ENCODE measurements at regions not wholly inside any gene's neighbourhood (a gene's known extent, or its start where the extent isn't known, plus 50 kb on each side); places are given as distances from the start of the nearest gene placed in this dataset.

DNA sequence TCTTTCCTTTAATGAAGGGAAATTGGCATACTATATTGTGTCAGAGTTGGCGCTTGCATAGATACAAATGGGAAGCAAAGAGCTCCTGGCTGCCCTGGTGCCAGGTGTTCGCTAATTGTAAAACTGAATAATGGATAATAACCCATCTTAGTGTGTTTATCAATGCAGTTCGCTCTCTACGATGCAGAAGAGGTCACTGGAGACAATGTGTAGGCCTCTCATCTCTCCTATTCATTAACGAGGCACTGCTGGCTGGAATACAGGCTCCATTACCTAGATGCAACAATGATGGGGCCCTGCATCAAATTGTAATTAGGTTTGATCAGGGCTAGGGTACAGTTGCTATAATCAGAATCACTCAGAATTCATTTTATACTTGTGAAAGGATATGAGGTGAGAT, 171.0 kb downstream of the RMI1 start:
- TF ChIP-seq, protein P1, sequence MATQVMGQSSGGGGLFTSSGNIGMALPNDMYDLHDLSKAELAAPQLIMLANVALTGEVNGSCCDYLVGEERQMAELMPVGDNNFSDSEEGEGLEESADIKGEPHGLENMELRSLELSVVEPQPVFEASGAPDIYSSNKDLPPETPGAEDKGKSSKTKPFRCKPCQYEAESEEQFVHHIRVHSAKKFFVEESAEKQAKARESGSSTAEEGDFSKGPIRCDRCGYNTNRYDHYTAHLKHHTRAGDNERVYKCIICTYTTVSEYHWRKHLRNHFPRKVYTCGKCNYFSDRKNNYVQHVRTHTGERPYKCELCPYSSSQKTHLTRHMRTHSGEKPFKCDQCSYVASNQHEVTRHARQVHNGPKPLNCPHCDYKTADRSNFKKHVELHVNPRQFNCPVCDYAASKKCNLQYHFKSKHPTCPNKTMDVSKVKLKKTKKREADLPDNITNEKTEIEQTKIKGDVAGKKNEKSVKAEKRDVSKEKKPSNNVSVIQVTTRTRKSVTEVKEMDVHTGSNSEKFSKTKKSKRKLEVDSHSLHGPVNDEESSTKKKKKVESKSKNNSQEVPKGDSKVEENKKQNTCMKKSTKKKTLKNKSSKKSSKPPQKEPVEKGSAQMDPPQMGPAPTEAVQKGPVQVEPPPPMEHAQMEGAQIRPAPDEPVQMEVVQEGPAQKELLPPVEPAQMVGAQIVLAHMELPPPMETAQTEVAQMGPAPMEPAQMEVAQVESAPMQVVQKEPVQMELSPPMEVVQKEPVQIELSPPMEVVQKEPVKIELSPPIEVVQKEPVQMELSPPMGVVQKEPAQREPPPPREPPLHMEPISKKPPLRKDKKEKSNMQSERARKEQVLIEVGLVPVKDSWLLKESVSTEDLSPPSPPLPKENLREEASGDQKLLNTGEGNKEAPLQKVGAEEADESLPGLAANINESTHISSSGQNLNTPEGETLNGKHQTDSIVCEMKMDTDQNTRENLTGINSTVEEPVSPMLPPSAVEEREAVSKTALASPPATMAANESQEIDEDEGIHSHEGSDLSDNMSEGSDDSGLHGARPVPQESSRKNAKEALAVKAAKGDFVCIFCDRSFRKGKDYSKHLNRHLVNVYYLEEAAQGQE (IDR thresholded peaks at IDR 0.05; ENCODE audit: unreplicated experiment): no peak
- TF ChIP-seq EZH2phosphoT487 (IDR thresholded peaks at IDR 0.05; ENCODE audit: unreplicated experiment) (no peak), POLR2AphosphoS5 (IDR thresholded peaks at IDR 0.05; ENCODE audit: low read depth) (no peak), NANOG (IDR thresholded peaks at IDR 0.05; ENCODE audit: borderline replicate concordance) (no peak), EZH2 (IDR thresholded peaks at IDR 0.05; ENCODE audit: low read depth, unreplicated experiment) (no peak)
- TF ChIP-seq, protein P2, sequence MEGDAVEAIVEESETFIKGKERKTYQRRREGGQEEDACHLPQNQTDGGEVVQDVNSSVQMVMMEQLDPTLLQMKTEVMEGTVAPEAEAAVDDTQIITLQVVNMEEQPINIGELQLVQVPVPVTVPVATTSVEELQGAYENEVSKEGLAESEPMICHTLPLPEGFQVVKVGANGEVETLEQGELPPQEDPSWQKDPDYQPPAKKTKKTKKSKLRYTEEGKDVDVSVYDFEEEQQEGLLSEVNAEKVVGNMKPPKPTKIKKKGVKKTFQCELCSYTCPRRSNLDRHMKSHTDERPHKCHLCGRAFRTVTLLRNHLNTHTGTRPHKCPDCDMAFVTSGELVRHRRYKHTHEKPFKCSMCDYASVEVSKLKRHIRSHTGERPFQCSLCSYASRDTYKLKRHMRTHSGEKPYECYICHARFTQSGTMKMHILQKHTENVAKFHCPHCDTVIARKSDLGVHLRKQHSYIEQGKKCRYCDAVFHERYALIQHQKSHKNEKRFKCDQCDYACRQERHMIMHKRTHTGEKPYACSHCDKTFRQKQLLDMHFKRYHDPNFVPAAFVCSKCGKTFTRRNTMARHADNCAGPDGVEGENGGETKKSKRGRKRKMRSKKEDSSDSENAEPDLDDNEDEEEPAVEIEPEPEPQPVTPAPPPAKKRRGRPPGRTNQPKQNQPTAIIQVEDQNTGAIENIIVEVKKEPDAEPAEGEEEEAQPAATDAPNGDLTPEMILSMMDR (conservative IDR thresholded peaks at IDR 0.05; ENCODE audit: low read depth in 2 of 2): no peak

Measured in GM23338 (cell line).